ENCODE measurements at regions not wholly inside any gene's neighbourhood (a gene's known extent, or its start where the extent isn't known, plus 50 kb on each side); places are given as distances from the start of the nearest gene placed in this dataset.
A peak's percentile ranks its signal among the peaks of the same experiment; 100 is the strongest.

DNA sequence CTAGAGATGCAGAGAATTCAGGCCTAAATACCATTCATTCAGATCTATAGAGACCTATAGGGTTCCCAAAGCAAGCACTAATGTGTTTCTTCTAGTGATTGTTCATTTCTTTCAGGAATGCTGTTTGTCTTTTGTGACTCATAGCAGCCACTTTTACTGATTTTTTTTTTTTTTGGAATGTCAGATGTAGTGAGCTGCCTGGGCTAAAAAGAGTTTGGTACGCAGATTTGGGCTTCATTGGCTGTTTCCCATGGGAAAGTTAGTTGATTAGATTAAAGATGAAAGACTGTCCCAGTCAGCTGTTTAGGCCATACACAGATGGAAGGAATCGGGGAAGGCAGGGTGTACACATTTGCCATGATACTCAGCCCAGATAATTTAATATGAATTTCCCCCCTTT lies 87.6 kb downstream of the CDC42EP3 start:
- TF ChIP-seq CTCF (conservative IDR thresholded peaks at IDR 0.05; ENCODE audit: low read depth, low read length), result no peak
- no peak for TF ChIP-seq EZH2 (IDR thresholded peaks at IDR 0.05; ENCODE audit: low read length, unreplicated experiment)
- TF ChIP-seq EZH2phosphoT487 (IDR thresholded peaks at IDR 0.05; ENCODE audit: borderline replicate concordance, low read length), result no peak
- intact Hi-C loops (cut with micrococcal nuclease), result no loop called here
- Histone ChIP-seq H2AFZ (ENCODE audit: low read length) (no peak overlapping the region), H4K20me1 (ENCODE audit: low read length) (no peaks in the 10 kb centered on the region), H3K4me1 (ENCODE audit: insufficient read depth, low read length) (peaks cover 61% of the 10 kb centered on the region), H3K4me3 (ENCODE audit: low read length) (no peak overlapping the region), H3F3A (ENCODE audit: low read length, unreplicated experiment) (no peaks in the 10 kb centered on the region), H3K27ac (ENCODE audit: low read length) (no peak overlapping the region), H3K9ac (ENCODE audit: low read length) (no peak overlapping the region), H3K36me3 (ENCODE audit: low read depth, low read length) (no peaks in the 10 kb centered on the region), H3K79me2 (ENCODE audit: low read length) (no peaks in the 10 kb centered on the region), H3K4me2 (ENCODE audit: low read length) (peak overlapping the region; percentile 51), H3K9me2 (replicated peaks; ENCODE audit: low read length) (no peaks in the 10 kb centered on the region), H3K27me3 (ENCODE audit: low read length) (no peaks in the 10 kb centered on the region), H3K9me3 (ENCODE audit: low read length) (no peaks in the 10 kb centered on the region)
- ATAC-seq (peak; percentile 13), DNase-seq (peak; percentile 74)
- CTCF ChIA-PET, result no interaction called here
- POLR2A ChIA-PET (ENCODE audit: unreplicated experiment), result no interaction called here
- no TSS peak for BruUV-seq (replicated peaks)

GRCh38 chr2:37585295-37585908 lies 86.0 kb downstream of the CDC42EP3 start:
- BruUV-seq (replicated peaks), result no TSS peak
- Histone ChIP-seq H3K27ac (ENCODE audit: low read length) (peak overlapping the region; percentile 90), H3K27me3 (ENCODE audit: low read length) (no peaks in the 10 kb centered on the region), H3K36me3 (ENCODE audit: low read depth, low read length) (no peaks in the 10 kb centered on the region), H3K4me3 (ENCODE audit: low read length) (no peak overlapping the region), H3K9me3 (ENCODE audit: low read length) (no peaks in the 10 kb centered on the region), H4K20me1 (ENCODE audit: low read length) (no peaks in the 10 kb centered on the region), H3K9ac (ENCODE audit: low read length) (no peak overlapping the region), H3K4me1 (ENCODE audit: insufficient read depth, low read length) (peaks cover 77% of the 10 kb centered on the region), H2AFZ (ENCODE audit: low read length) (no peak overlapping the region), H3K4me2 (ENCODE audit: low read length) (peak overlapping the region; percentile 77), H3F3A (ENCODE audit: low read length, unreplicated experiment) (peaks cover 3% of the 10 kb centered on the region), H3K79me2 (ENCODE audit: low read length) (no peaks in the 10 kb centered on the region), H3K9me2 (replicated peaks; ENCODE audit: low read length) (no peaks in the 10 kb centered on the region)
- DNase-seq (peak; percentile 25), ATAC-seq (no peak)
- POLR2A ChIA-PET (ENCODE audit: unreplicated experiment), result interaction anchor here (0.5 to 0.6 kb wide), 2 partner anchors 125 to 957 kb away, joined by 4 to 8 read pairs; no protein-coding TSS in a partner anchor
- TF ChIP-seq EZH2 (IDR thresholded peaks at IDR 0.05; ENCODE audit: low read length, unreplicated experiment) (no peak), EZH2phosphoT487 (IDR thresholded peaks at IDR 0.05; ENCODE audit: borderline replicate concordance, low read length) (no peak), CTCF (conservative IDR thresholded peaks at IDR 0.05; ENCODE audit: low read depth, low read length) (no peak)
- CTCF ChIA-PET, result interaction anchor here (0.5 to 1.1 kb wide), 2 partner anchors 171 to 247 kb away, joined by 3 to 5 read pairs; no protein-coding TSS in a partner anchor
- intact Hi-C loops (cut with micrococcal nuclease), result loop anchor here (5.0 kb wide), 2 partner anchors 168 to 258 kb away; no protein-coding TSS in a partner anchor
